HEK293 (cell line): ENCODE measurements at regions not wholly inside any gene's neighbourhood (a gene's known extent, or its start where the extent isn't known, plus 50 kb on each side); places are given as distances from the start of the nearest gene placed in this dataset.
"Not testable (repeated sequence)": the region's sequence is repeated elsewhere in the genome, so short reads cannot be mapped to it uniquely, and the experiment has no call there.

Experiments used
- CTCF ChIA-PET: fragments of 350-600 bp; formaldehyde crosslinking; extraction: SDS; loops from one replicate; lab custom pipeline; 2021; ENCODE audit warnings: antibody characterized with exemption; lab: Yijun Ruan, JAX
- POLR2A ChIA-PET: fragments of 300-600 bp; formaldehyde crosslinking; extraction: SDS; loops from one replicate; lab custom pipeline; 2020; ENCODE audit warnings: antibody characterized with exemption, inconsistent platforms; lab: Yijun Ruan, JAX
- H3K27ac ChIP-seq: fragments of 200-500 bp; sonication (Bioruptor generic); 2 replicates; pipeline ENCODE4 v1.5.1; 2014; ENCODE audit warnings: low read depth, low read length, control low read depth, inconsistent platforms; ENCODE audit errors: extremely low read depth
- H3K36me3 ChIP-seq, 2 experiments: fragments of 200-500 bp in 1 of 2; sonication (Bioruptor generic) in 1 of 2; 1 replicate in 1 of 2; 2 replicates in 1 of 2; pipeline ENCODE4 v1.5.1; 2014 to 2017; ENCODE audit warnings: inconsistent platforms in 2 of 2, low read length in 2 of 2; ENCODE audit not compliant: control insufficient read depth in 2 of 2, insufficient read depth in 1 of 2
- H3K4me1 ChIP-seq: fragments of 200-500 bp; sonication (Bioruptor generic); 2 replicates; pipeline ENCODE4 v1.5.1; 2014; ENCODE audit warnings: mild to moderate bottlenecking, low read length, inconsistent platforms; ENCODE audit not compliant: control insufficient read depth, insufficient read depth
- H3K4me3 ChIP-seq: 2 replicates; pipeline ENCODE4 v1.5.1; 2011; ENCODE audit warnings: low read depth, mild to moderate bottlenecking, control low read depth, low read length, moderate library complexity
- H3K9me3 ChIP-seq: fragments of 200-500 bp; sonication (Bioruptor generic); 2 replicates; pipeline ENCODE4 v1.5.1; 2014; ENCODE audit warnings: low read depth, low read length, inconsistent platforms; ENCODE audit not compliant: control insufficient read depth, insufficient read depth
- BCL11A ChIP-seq: fragments of 450-650 bp; formaldehyde crosslinking; IDR thresholded peaks from 2 replicates; pipeline ENCODE4 v1.5.1; 2016; ENCODE audit warnings: low read depth, missing biosample characterization, missing genetic modification characterization
- HOXD13 ChIP-seq: sonication (generic); formaldehyde crosslinking; IDR thresholded peaks from 2 replicates; pipeline ENCODE4 v1.8.0; 2022; ENCODE audit warnings: missing genetic modification reagents, borderline replicate concordance
- OVOL3 ChIP-seq: fragments of 450-650 bp; formaldehyde crosslinking; IDR thresholded peaks from 2 replicates; pipeline ENCODE4 v1.5.1; 2016; ENCODE audit warnings: missing biosample characterization, missing genetic modification characterization
- SALL2 ChIP-seq: fragments of 450-650 bp; formaldehyde crosslinking; IDR thresholded peaks from 2 replicates; pipeline ENCODE4 v1.5.0; 2017; ENCODE audit warnings: missing biosample characterization, mild to moderate bottlenecking, missing genetic modification characterization, borderline replicate concordance
- ZBTB20 ChIP-seq: fragments of 450-650 bp; formaldehyde crosslinking; IDR thresholded peaks from 2 replicates; pipeline ENCODE4 v1.5.1; 2016; ENCODE audit warnings: missing biosample characterization, missing genetic modification characterization
- ZBTB49 ChIP-seq: fragments of 450-650 bp; formaldehyde crosslinking; IDR thresholded peaks from 2 replicates; pipeline ENCODE4 v1.5.1; 2016; ENCODE audit warnings: missing biosample characterization, missing genetic modification characterization, low read depth
- ZBTB7A ChIP-seq: fragments of 450-650 bp; formaldehyde crosslinking; IDR thresholded peaks from 2 replicates; pipeline ENCODE4 v1.5.1; 2016; ENCODE audit warnings: low read depth, missing biosample characterization, missing genetic modification characterization
- ZBTB8A ChIP-seq: fragments of 450-650 bp; formaldehyde crosslinking; IDR thresholded peaks from 2 replicates; pipeline ENCODE4 v1.5.1; 2016; ENCODE audit warnings: missing biosample characterization, missing genetic modification characterization
- ZEB2 ChIP-seq: fragments of 450-650 bp; formaldehyde crosslinking; IDR thresholded peaks from 2 replicates; pipeline ENCODE4 v1.5.1; 2016; ENCODE audit warnings: missing biosample characterization, missing genetic modification characterization
- ZFP3 ChIP-seq: fragments of 450-650 bp; formaldehyde crosslinking; IDR thresholded peaks from 2 replicates; pipeline ENCODE4 v1.5.1; 2016; ENCODE audit warnings: low read depth, missing biosample characterization, missing genetic modification characterization
- ZFP69B ChIP-seq: fragments of 450-650 bp; formaldehyde crosslinking; IDR thresholded peaks from 2 replicates; pipeline ENCODE4 v1.5.1; 2016; ENCODE audit warnings: missing biosample characterization, missing genetic modification characterization
- ZNF10 ChIP-seq: fragments of 450-650 bp; formaldehyde crosslinking; IDR thresholded peaks from 2 replicates; pipeline ENCODE4 v1.5.1; 2017; ENCODE audit warnings: missing biosample characterization, missing genetic modification characterization
- ZNF114 ChIP-seq: fragments of 450-650 bp; formaldehyde crosslinking; IDR thresholded peaks from 2 replicates; pipeline ENCODE4 v1.5.0; 2017; ENCODE audit warnings: missing biosample characterization, missing genetic modification characterization
- ZNF354C ChIP-seq: fragments of 450-650 bp; formaldehyde crosslinking; IDR thresholded peaks from 2 replicates; pipeline ENCODE4 v1.5.1; 2016; ENCODE audit warnings: missing biosample characterization, missing genetic modification characterization, low read depth, borderline replicate concordance
- ZNF391 ChIP-seq: fragments of 450-650 bp; formaldehyde crosslinking; IDR thresholded peaks from 2 replicates; pipeline ENCODE4 v1.5.1; 2016; ENCODE audit warnings: low read depth, missing biosample characterization, missing genetic modification characterization, borderline replicate concordance
- ZNF394 ChIP-seq: fragments of 450-650 bp; formaldehyde crosslinking; IDR thresholded peaks from 2 replicates; pipeline ENCODE4 v1.5.1; 2016; ENCODE audit warnings: missing biosample characterization, missing genetic modification characterization, mild to moderate bottlenecking, moderate library complexity, borderline replicate concordance
- ZNF416 ChIP-seq: fragments of 450-650 bp; formaldehyde crosslinking; IDR thresholded peaks from 2 replicates; pipeline ENCODE4 v1.5.1; 2016; ENCODE audit warnings: missing biosample characterization, missing genetic modification characterization
- ZNF48 ChIP-seq: fragments of 450-650 bp; formaldehyde crosslinking; IDR thresholded peaks from 2 replicates; pipeline ENCODE4 v1.5.1; 2016; ENCODE audit warnings: missing biosample characterization, missing genetic modification characterization
- ZNF529 ChIP-seq: fragments of 450-650 bp; formaldehyde crosslinking; IDR thresholded peaks from 2 replicates; pipeline ENCODE4 v1.5.1; 2017; ENCODE audit warnings: missing genetic modification characterization, missing biosample characterization; ENCODE audit not compliant: insufficient replicate concordance
- ZNF558 ChIP-seq: fragments of 450-650 bp; formaldehyde crosslinking; IDR thresholded peaks from 2 replicates; pipeline ENCODE4 v1.5.1; 2016; ENCODE audit warnings: missing biosample characterization, missing genetic modification characterization
- ZNF670 ChIP-seq: fragments of 450-650 bp; formaldehyde crosslinking; IDR thresholded peaks from 2 replicates; pipeline ENCODE4 v1.5.1; 2016; ENCODE audit warnings: missing biosample characterization, missing genetic modification characterization, low read depth
- ZNF776 ChIP-seq: fragments of 450-650 bp; formaldehyde crosslinking; IDR thresholded peaks from 2 replicates; pipeline ENCODE4 v1.5.0; 2017; ENCODE audit warnings: missing biosample characterization, missing genetic modification characterization, borderline replicate concordance
- ZXDB ChIP-seq: fragments of 450-650 bp; formaldehyde crosslinking; IDR thresholded peaks from 2 replicates; pipeline ENCODE4 v1.5.1; 2016; ENCODE audit warnings: missing biosample characterization, missing genetic modification characterization
- TF ChIP-seq, protein P1 (sequence below): fragments of 450-650 bp; formaldehyde crosslinking; conservative IDR thresholded peaks from 2 replicates; pipeline ENCODE4 v1.5.1; 2016; ENCODE audit warnings: low read depth, missing biosample characterization, missing genetic modification characterization
- TF ChIP-seq, protein P2 (sequence below): fragments of 450-650 bp; formaldehyde crosslinking; IDR thresholded peaks from 2 replicates; pipeline ENCODE4; 2016; ENCODE audit warnings: missing biosample characterization, missing genetic modification characterization

DNA sequence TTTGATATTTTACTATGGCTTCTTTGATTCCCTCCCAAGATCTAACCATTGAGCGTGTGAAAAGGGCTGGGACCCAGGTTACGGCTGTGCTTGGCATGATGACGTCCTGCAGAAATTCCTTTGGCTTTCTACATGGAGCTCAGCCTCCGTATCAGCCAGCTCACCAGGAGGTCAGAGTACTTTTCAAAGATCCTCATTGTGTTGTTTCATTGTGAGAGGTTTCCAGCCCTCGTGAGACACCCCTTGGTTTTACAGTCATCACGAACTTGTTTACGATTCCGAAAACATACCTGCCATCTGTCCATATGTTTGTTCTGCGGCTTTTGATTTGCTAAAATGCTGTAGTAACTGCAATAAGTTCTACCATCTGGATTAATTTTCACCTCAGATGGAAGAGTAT is 453.1 kb downstream of the TMEM121 start:
- H3K9me3 ChIP-seq, result no peaks in the 10 kb centered on the region
- CTCF ChIA-PET, result no interaction called here
- no peak overlapping the region for H3K4me3 ChIP-seq
- no peaks in the 10 kb centered on the region for H3K36me3 ChIP-seq
- POLR2A ChIA-PET, result no interaction called here
- H3K4me1 ChIP-seq, result no peaks in the 10 kb centered on the region
- H3K27ac ChIP-seq, result no peak overlapping the region
- no peak for TF ChIP-seq ZNF558
- no peak for TF ChIP-seq ZNF10 (tag by site-specific recombination)
- no peak for TF ChIP-seq OVOL3 (tag by site-specific recombination)
- no peak for TF ChIP-seq ZXDB (tag by site-specific recombination)
- no peak for TF ChIP-seq ZBTB7A (tag by site-specific recombination)
- TF ChIP-seq, protein P1, sequence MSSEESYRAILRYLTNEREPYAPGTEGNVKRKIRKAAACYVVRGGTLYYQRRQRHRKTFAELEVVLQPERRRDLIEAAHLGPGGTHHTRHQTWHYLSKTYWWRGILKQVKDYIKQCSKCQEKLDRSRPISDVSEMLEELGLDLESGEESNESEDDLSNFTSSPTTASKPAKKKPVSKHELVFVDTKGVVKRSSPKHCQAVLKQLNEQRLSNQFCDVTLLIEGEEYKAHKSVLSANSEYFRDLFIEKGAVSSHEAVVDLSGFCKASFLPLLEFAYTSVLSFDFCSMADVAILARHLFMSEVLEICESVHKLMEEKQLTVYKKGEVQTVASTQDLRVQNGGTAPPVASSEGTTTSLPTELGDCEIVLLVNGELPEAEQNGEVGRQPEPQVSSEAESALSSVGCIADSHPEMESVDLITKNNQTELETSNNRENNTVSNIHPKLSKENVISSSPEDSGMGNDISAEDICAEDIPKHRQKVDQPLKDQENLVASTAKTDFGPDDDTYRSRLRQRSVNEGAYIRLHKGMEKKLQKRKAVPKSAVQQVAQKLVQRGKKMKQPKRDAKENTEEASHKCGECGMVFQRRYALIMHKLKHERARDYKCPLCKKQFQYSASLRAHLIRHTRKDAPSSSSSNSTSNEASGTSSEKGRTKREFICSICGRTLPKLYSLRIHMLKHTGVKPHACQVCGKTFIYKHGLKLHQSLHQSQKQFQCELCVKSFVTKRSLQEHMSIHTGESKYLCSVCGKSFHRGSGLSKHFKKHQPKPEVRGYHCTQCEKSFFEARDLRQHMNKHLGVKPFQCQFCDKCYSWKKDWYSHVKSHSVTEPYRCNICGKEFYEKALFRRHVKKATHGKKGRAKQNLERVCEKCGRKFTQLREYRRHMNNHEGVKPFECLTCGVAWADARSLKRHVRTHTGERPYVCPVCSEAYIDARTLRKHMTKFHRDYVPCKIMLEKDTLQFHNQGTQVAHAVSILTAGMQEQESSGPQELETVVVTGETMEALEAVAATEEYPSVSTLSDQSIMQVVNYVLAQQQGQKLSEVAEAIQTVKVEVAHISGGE (tag by site-specific recombination), result no peak
- TF ChIP-seq ZBTB49 (tag by site-specific recombination), result no peak
- TF ChIP-seq ZBTB8A, result no peak
- TF ChIP-seq ZEB2, result no peak
- no peak for TF ChIP-seq ZNF416 (tag by site-specific recombination)
- no peak for TF ChIP-seq ZFP3
- TF ChIP-seq HOXD13 (CRISPR knock-in tag), result no peak
- TF ChIP-seq, all 188 proteins: peak for 0

- Histone ChIP-seq H3K9me3 (no peaks in the 10 kb centered on the region), H3K4me1 (no peaks in the 10 kb centered on the region), H3K36me3 (no peaks in the 10 kb centered on the region), H3K27ac (no peak overlapping the region), H3K4me3 (no peak overlapping the region)
- ChIA-PET POLR2A (no interaction called here), CTCF (no interaction called here)
- no peak for TF ChIP-seq ZNF391 (tag by site-specific recombination)
- TF ChIP-seq, protein P2, sequence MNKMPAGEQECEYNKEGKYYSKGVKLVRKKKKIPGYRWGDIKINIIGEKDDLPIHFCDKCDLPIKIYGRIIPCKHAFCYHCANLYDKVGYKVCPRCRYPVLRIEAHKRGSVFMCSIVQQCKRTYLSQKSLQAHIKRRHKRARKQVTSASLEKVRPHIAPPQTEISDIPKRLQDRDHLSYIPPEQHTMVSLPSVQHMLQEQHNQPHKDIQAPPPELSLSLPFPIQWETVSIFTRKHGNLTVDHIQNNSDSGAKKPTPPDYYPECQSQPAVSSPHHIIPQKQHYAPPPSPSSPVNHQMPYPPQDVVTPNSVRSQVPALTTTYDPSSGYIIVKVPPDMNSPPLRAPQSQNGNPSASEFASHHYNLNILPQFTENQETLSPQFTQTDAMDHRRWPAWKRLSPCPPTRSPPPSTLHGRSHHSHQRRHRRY (tag by site-specific recombination), result no peak
- no peak for TF ChIP-seq ZNF776
- TF ChIP-seq ZNF114 (tag by site-specific recombination), result no peak
- no peak for TF ChIP-seq ZNF670 (tag by site-specific recombination)
- no peak for TF ChIP-seq ZFP69B (tag by site-specific recombination)
- TF ChIP-seq ZNF558, result no peak
- TF ChIP-seq SALL2 (tag by site-specific recombination), result no peak
- TF ChIP-seq ZNF394 (tag by site-specific recombination), result no peak
- no peak for TF ChIP-seq ZBTB20 (tag by site-specific recombination)
- TF ChIP-seq ZNF354C, result no peak
- TF ChIP-seq ZNF529 (tag by site-specific recombination), result no peak
- TF ChIP-seq BCL11A, result no peak
- no peak for TF ChIP-seq ZNF48 (tag by site-specific recombination)
Measured at GRCh38 chr14:105980224-105980623, 453.8 kb downstream of the TMEM121 start.

- H3K9me3 ChIP-seq, POLR2A ChIA-PET, H3K36me3 ChIP-seq, H3K4me3 ChIP-seq, CTCF ChIA-PET, H3K27ac ChIP-seq, H3K4me1 ChIP-seq: not testable (repeated sequence)
Measured at GRCh38 chr14:105981517-105982302, 455.3 kb downstream of the TMEM121 start.
